BLaER1 (cell line): ENCODE measurements at regions not wholly inside any gene's neighbourhood (a gene's known extent, or its start where the extent isn't known, plus 50 kb on each side); places are given as distances from the start of the nearest gene placed in this dataset.

Experiments
- H3K27ac ChIP-seq: shearing (Covaris generic); formaldehyde crosslinking; 2 replicates; pipeline ENCODE4 v1.8.1; 2022
- H3K27me3 ChIP-seq: shearing (Covaris generic); formaldehyde crosslinking; 2 replicates; pipeline ENCODE4 v1.8.1; 2022
- H3K36me3 ChIP-seq: shearing (Covaris generic); formaldehyde crosslinking; 2 replicates; pipeline ENCODE4 v1.8.1; 2022
- H3K4me1 ChIP-seq: shearing (Covaris generic); formaldehyde crosslinking; 2 replicates; pipeline ENCODE4 v1.8.1; 2022
- H3K4me2 ChIP-seq: shearing (Covaris generic); formaldehyde crosslinking; 2 replicates; pipeline ENCODE4 v1.8.1; 2022
- H3K4me3 ChIP-seq: shearing (Covaris generic); formaldehyde crosslinking; 2 replicates; pipeline ENCODE4 v1.8.1; 2022
- H3K9ac ChIP-seq: shearing (Covaris generic); formaldehyde crosslinking; 2 replicates; pipeline ENCODE4 v1.8.1; 2022
- H3K9me3 ChIP-seq: shearing (Covaris generic); formaldehyde crosslinking; 2 replicates; pipeline ENCODE4 v1.8.1; 2022
- H4K20me1 ChIP-seq: shearing (Covaris generic); formaldehyde crosslinking; 2 replicates; pipeline ENCODE4 v1.8.1; 2022
- Cebpa-rat ChIP-seq: shearing (Covaris generic); IDR thresholded peaks from 2 replicates; pipeline ENCODE4 v1.8.1; 2022

DNA sequence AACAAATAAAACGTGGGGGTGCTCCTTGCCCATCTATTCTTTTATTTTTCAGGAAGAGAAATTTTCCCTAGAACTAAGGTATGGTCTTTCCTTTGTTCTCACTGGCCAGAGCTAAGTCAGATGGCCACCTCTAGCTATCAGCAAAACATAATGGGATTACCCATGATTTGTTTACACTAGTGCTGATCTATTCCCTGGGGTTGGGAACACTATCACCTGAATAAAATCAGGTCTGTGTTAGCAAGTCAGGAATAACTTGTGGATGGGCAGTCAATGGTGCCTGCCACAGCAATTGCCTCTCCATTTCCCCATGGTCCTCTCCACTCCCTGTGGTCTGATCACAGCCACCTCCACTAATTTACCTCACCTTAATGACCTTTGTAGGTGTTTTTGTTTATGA lies 181.7 kb upstream of the CADPS start:
- no peak for TF ChIP-seq Cebpa-rat

DNA sequence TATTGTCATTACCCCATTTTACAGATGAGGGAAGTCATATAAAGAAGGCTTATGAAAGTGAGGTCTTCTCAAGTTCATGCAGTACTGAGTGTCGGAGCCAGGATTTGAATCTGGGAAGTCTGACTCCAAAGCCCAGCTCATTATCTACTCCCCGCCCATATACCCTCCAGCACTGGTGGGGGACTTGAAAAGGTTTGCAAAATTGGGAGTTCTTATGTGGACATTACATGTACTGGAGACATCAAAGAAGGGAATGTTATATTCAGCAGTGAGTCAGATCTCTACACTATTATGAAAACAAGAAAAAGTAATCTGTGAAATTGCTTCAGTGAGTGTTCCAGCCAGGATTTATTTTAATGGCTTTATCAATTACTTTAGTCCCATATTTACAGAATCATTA lies 185.2 kb upstream of the CADPS start:
- no peak overlapping the region for H3K27ac ChIP-seq
- no peak overlapping the region for H3K4me2 ChIP-seq
- no peak for TF ChIP-seq Cebpa-rat
- H3K4me1 ChIP-seq, result no peaks in the 10 kb centered on the region
- no peak overlapping the region for H3K9ac ChIP-seq
- H4K20me1 ChIP-seq, result no peaks in the 10 kb centered on the region; the same call in 1 of the 2 replicates
- no peaks in the 10 kb centered on the region for H3K36me3 ChIP-seq
- H3K4me3 ChIP-seq, result no peak overlapping the region
- no peaks in the 10 kb centered on the region; the same call in 1 of the 2 replicates for H3K27me3 ChIP-seq
- H3K9me3 ChIP-seq, result no peaks in the 10 kb centered on the region

More for the DNA sequence above, 181.7 kb upstream of the CADPS start:
- Histone ChIP-seq H3K27me3 (no peaks in the 10 kb centered on the region; the same call in 1 of the 2 replicates), H3K9me3 (no peaks in the 10 kb centered on the region), H4K20me1 (no peaks in the 10 kb centered on the region; the same call in 1 of the 2 replicates), H3K4me2 (no peak overlapping the region), H3K4me3 (no peak overlapping the region), H3K9ac (no peak overlapping the region), H3K36me3 (no peaks in the 10 kb centered on the region), H3K4me1 (no peaks in the 10 kb centered on the region), H3K27ac (no peak overlapping the region)

DNA sequence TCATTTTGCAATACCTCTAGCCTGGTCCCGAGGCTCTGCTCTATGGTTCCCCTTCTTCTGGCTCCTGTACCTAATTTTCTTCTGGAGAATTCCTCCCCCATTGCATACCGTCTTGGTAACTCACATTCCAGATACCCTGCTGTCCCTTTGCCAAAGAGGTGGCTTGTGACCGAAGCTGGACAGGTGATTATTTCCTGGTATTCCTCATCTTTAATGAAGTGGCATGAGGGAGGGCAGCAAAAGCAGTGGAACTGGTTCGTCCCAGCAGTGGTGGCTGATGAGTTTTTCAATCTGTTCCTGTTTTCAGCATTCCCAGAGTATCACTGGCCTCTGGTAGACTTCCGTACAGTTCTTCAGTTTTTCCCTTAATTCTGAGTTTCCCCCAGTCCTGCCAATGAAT lies 186.2 kb upstream of the CADPS start:
- no peak for TF ChIP-seq Cebpa-rat
- H3K27me3 ChIP-seq, result no peaks in the 10 kb centered on the region; the same call in 1 of the 2 replicates
- no peak overlapping the region for H3K4me2 ChIP-seq
- H3K36me3 ChIP-seq, result no peaks in the 10 kb centered on the region
- no peaks in the 10 kb centered on the region; the same call in 1 of the 2 replicates for H4K20me1 ChIP-seq
- no peak overlapping the region for H3K4me3 ChIP-seq
- no peaks in the 10 kb centered on the region for H3K9me3 ChIP-seq
- H3K4me1 ChIP-seq, result no peaks in the 10 kb centered on the region
- no peak overlapping the region for H3K9ac ChIP-seq
- no peak overlapping the region for H3K27ac ChIP-seq

DNA sequence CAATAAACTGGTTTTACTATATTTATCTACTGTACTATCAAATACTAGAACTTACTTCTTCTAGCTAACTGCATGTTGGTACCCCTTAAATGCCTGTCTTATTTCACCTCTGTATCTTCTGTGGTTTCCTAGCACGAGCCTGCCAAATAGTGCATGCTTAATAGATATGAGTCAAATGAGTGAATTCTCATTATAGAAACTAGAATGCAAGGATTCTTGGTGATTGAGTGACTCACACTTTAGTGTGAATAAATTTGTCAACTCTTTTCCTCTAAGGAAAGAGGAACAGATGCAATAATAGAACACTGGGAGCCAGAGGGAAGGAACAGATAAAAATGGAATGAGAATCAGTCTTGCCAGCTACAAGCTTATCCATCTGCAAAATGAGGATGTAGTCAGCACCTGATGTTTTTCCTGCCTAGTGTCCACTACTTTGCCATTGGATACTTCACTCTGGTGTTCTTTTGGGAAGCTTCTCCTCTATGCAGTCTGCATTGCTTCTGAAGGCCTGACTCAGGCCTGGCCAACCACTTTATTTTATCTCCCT lies 189.1 kb upstream of the CADPS start:
- Histone ChIP-seq H3K27ac (no peak overlapping the region), H3K4me2 (no peak overlapping the region), H3K9me3 (no peaks in the 10 kb centered on the region), H3K27me3 (no peaks in the 10 kb centered on the region; the same call in 1 of the 2 replicates), H3K9ac (no peak overlapping the region), H3K4me3 (no peak overlapping the region), H3K4me1 (no peaks in the 10 kb centered on the region), H4K20me1 (no peaks in the 10 kb centered on the region), H3K36me3 (no peaks in the 10 kb centered on the region)
- TF ChIP-seq Cebpa-rat, result no peak

DNA sequence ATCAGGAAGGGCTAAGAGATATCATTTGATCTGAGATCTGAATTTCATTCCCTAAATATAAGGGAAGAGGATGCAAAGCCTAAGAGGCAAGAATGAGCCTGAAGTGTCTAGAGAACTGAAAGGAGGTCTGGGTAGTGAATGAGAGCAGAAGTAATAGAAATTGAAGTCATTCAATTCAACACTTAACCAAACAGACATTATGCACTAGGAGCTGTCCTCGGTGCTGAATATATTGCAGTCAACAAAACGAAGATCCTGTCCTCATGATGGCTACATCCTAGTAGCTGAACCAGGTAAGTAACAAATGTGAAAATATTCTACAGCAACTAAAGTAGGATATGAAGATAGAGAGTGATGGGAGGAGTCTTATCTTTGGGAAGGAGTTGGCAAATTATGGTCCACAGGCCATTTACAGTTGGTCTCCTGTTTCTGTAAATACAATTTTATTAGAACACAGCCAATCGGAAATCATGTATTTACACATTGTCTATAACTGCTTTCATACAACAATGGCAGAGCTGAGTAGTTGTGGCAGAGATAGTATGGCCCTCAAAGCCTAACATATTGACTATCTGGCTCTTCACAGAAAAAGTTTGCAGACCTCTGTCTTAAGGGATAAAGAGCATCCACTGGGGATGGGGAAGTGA lies 192.9 kb upstream of the CADPS start:
- Histone ChIP-seq H3K27ac (no peak overlapping the region), H3K4me3 (no peak overlapping the region), H3K9ac (no peak overlapping the region), H3K36me3 (no peaks in the 10 kb centered on the region), H3K4me2 (no peak overlapping the region), H3K27me3 (no peaks in the 10 kb centered on the region), H4K20me1 (no peaks in the 10 kb centered on the region), H3K4me1 (no peaks in the 10 kb centered on the region), H3K9me3 (no peaks in the 10 kb centered on the region)
- TF ChIP-seq Cebpa-rat, result no peak

DNA sequence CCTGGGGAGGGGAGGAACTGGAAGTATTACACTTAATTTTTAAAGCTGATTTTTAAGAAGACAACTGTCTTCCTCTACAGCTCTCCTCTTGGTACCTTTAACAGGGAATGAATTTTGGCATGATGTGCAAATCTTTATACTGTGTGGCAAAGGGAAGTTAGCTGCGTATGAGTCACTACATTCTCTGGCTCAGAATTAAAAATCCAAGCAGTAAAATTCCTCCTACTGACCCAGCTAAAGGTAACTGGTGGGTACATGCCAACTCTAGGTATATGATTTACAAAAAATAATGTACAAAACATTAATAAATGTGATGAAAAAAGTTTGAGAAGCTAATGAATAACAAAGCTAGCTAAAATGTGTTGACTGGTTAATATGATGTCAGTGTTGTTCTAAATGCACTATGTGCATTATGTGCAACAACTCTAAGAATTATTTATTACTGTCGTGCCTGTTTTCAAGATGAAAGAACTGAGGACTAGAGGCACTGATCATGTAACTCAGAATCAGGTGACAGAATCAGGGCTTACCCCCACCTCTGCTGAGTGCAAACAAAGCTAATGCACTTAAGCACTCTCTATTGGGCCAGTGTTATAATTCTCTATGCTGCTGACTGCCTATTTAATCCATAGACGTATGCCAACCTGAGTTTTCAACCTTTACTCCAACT lies 194.7 kb upstream of the CADPS start:
- Histone ChIP-seq H3K27me3 (no peaks in the 10 kb centered on the region), H3K4me1 (no peaks in the 10 kb centered on the region), H3K4me3 (no peak overlapping the region), H3K4me2 (no peak overlapping the region), H3K9ac (no peak overlapping the region), H3K9me3 (no peaks in the 10 kb centered on the region), H3K27ac (no peak overlapping the region), H3K36me3 (no peaks in the 10 kb centered on the region), H4K20me1 (no peaks in the 10 kb centered on the region)
- TF ChIP-seq Cebpa-rat, result no peak

DNA sequence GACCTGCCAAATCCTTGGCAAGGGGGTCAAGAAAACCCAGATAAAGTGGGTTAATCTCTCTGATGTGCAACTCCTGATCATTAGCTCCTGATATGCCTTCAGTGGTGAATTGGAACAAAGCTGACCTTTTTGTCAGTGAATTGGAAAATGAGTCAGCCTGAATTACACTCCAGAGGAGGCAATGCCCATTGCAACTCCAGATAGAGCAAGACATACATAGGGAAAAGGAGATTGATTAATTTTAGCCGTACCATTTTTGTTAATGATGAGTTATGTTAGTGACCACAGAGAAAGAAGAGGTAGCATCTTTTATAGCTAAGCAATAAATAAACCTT lies 195.2 kb upstream of the CADPS start:
- no peak overlapping the region for H3K4me3 ChIP-seq
- no peaks in the 10 kb centered on the region for H3K9me3 ChIP-seq
- TF ChIP-seq Cebpa-rat, result no peak
- H4K20me1 ChIP-seq, result no peaks in the 10 kb centered on the region
- H3K9ac ChIP-seq, result no peak overlapping the region
- no peak overlapping the region for H3K4me2 ChIP-seq
- H3K27me3 ChIP-seq, result no peaks in the 10 kb centered on the region
- H3K27ac ChIP-seq, result no peak overlapping the region
- no peaks in the 10 kb centered on the region for H3K4me1 ChIP-seq
- no peaks in the 10 kb centered on the region for H3K36me3 ChIP-seq

DNA sequence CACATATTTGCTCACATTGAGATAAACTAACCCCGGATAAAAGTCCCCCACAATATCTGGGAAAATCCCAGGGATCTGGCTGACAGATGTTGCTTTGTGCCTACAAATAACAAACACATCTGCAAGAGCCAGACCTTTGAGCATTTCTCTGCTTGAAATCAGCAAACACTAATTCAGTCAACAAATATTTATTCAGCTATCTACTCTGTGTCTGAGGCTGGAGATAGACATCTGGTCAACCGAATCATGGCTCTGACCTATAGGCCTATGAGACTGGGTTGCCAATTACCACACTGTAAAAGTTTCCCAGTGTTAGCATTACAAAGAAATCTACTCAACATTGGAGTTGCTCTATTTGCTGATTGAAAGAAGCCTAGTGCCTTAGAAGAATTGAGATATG lies 201.1 kb upstream of the CADPS start:
- no peaks in the 10 kb centered on the region for H3K4me1 ChIP-seq
- no peaks in the 10 kb centered on the region for H3K36me3 ChIP-seq
- H4K20me1 ChIP-seq, result no peaks in the 10 kb centered on the region
- H3K27me3 ChIP-seq, result no peaks in the 10 kb centered on the region
- no peak for TF ChIP-seq Cebpa-rat
- H3K27ac ChIP-seq, result no peak overlapping the region
- no peak overlapping the region for H3K4me3 ChIP-seq
- no peaks in the 10 kb centered on the region for H3K9me3 ChIP-seq
- no peak overlapping the region for H3K4me2 ChIP-seq
- no peak overlapping the region for H3K9ac ChIP-seq

DNA sequence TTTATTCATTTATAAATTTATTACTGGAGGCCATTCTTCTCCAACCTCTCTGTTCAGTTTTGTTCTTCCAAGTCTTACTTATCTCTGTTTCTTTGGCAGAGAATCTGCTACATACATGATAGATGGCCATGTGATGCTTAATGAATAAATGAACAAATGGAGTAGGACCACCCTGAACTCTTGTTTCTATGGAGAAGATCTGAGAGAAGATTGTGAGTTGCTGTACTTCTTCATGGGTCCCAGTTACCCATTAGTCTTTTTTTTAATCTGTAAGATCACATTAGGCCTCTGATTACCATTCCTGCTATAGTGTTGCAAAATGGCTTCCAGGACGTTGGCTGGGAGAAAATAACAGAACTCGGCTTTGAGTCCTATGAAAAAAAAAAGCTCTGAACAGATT lies 191.9 kb upstream of the SYNPR start:
- no peak overlapping the region for H3K27ac ChIP-seq
- no peak for TF ChIP-seq Cebpa-rat
- H3K9me3 ChIP-seq, result no peaks in the 10 kb centered on the region
- no peaks in the 10 kb centered on the region for H3K4me1 ChIP-seq
- H3K36me3 ChIP-seq, result no peaks in the 10 kb centered on the region
- no peak overlapping the region for H3K4me3 ChIP-seq
- H3K4me2 ChIP-seq, result no peak overlapping the region
- H3K27me3 ChIP-seq, result no peaks in the 10 kb centered on the region
- H4K20me1 ChIP-seq, result no peaks in the 10 kb centered on the region
- H3K9ac ChIP-seq, result no peak overlapping the region

DNA sequence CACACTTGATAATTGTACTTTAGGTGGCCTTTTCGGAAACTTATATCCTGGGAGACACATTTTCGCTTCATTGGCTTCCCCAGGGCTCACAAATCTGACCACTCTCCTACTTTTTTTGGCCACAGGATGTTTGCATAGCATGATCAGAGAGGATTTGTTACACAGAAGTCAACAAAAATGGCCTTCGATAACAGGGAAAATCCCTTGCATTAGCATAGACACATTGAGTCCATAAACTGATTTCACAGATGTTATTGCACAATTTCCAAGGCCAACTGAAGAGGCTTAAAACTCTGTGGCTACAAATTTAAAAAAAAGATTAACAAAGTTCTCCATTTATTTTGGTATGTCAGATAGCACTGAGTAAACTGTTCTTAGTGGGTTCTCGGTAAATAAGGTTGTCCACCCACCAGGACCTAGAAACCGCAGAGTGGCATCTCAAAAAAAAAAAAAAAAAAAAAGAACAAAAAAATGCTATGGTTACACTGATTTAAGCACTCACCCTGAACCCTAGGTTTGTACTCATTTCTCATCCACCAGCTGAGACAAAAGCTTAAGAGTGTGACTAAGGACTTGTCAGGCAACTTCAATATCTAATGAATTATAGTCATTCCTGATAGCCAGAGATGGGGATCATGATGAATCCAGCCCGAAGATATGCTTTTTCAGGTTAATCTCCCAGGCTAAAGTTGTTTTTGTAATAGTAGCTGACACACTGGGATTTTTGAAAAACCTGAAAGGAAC lies 188.9 kb upstream of the SYNPR start:
- Histone ChIP-seq H4K20me1 (no peaks in the 10 kb centered on the region), H3K36me3 (no peaks in the 10 kb centered on the region), H3K4me2 (no peak overlapping the region), H3K27ac (no peak overlapping the region), H3K27me3 (no peaks in the 10 kb centered on the region), H3K4me1 (no peaks in the 10 kb centered on the region), H3K9me3 (no peaks in the 10 kb centered on the region), H3K4me3 (no peak overlapping the region), H3K9ac (no peak overlapping the region)
- TF ChIP-seq Cebpa-rat, result no peak
